Suprapubic skin (tissue), 4 donors: ENCODE measurements at regions not wholly inside any gene's neighbourhood (a gene's known extent, or its start where the extent isn't known, plus 50 kb on each side); places are given as distances from the start of the nearest gene placed in this dataset.

Experiments
- CTCF ChIP-seq, 2 donors: fragments of 200-600 bp in 1 of 2; fragments of 450-650 bp in 1 of 2; sonication (generic) in 1 of 2; IDR thresholded peaks; one replicate each; pipeline ENCODE4 v1.5.1; 2016 to 2019; ENCODE audit warnings: antibody characterized with exemption in 2 of 2, mild to moderate bottlenecking in 1 of 2, moderate library complexity in 1 of 2
- EP300 ChIP-seq: sonication (generic); formaldehyde crosslinking; IDR thresholded peaks from one replicate; pipeline ENCODE4 v1.6.1; 2017; ENCODE audit warnings: antibody characterized with exemption
- POLR2A ChIP-seq, 2 donors: fragments of 450-650 bp; IDR thresholded peaks; one replicate each; pipeline ENCODE4 v1.6.1; 2017; ENCODE audit warnings: antibody characterized with exemption in 2 of 2, mild to moderate bottlenecking in 2 of 2, moderate library complexity in 2 of 2
- POLR2AphosphoS5 ChIP-seq, 3 donors: sonication (generic); formaldehyde crosslinking; IDR thresholded peaks; one replicate each; pipeline ENCODE4 v1.6.1; 2017; ENCODE audit warnings: antibody characterized with exemption in 3 of 3

GRCh38 chr2:37576831-37577230, 94.6 kb downstream of the CDC42EP3 start:
- no peak for TF ChIP-seq CTCF (IDR thresholded peaks at IDR 0.05)
- no peak for TF ChIP-seq POLR2AphosphoS5 (IDR thresholded peaks at IDR 0.05)
- no peak for TF ChIP-seq POLR2A (IDR thresholded peaks at IDR 0.05)
- TF ChIP-seq EP300 = no peak
